GM12865 (cell line): ENCODE measurements at regions not wholly inside any gene's neighbourhood (a gene's known extent, or its start where the extent isn't known, plus 50 kb on each side); places are given as distances from the start of the nearest gene placed in this dataset.

Experiments used
- DNase-seq: peaks from one replicate; pipeline ENCODE4 v3.0.0; 2010; ENCODE audit warnings: low read depth
- H3K4me3 ChIP-seq: 2 replicates; pipeline ENCODE4 v1.5.1; 2011; ENCODE audit warnings: mild to moderate bottlenecking, low read depth, low read length, control low read depth
- CTCF ChIP-seq: IDR thresholded peaks from 2 replicates; pipeline ENCODE4 v1.5.1; 2011; ENCODE audit warnings: low read length, control low read depth, low read depth, inconsistent platforms; ENCODE audit not compliant: insufficient read depth; ENCODE audit errors: missing control alignments

DNA sequence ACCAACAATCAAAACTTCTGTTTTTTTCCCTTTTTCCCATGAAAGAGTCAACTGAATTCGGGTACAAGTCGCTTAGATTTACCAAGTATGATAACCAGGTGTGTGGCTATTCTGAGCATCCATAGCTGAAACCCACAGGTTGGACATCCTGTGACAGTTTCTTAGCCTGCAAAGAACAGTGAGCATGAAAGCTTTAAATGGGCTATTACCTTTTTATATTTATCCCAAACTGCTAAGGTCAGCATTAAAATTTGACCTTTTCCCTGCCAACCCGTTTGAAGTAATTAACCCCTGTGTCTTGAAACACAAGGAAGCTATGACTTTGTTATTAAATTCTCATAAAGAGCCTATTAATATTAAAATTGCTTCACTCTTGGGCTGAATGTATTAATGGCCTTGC, 1065.0 kb upstream of the RBFOX1 start:
- TF ChIP-seq CTCF = no peak
- no peak overlapping the region for H3K4me3 ChIP-seq
- DNase-seq = no peak

- no peak overlapping the region for H3K4me3 ChIP-seq
- DNase-seq = no peak
- no peak for TF ChIP-seq CTCF
Observed at GRCh38 chr16:6266703-6267102, 1065.9 kb upstream of the RBFOX1 start.

- no peak overlapping the region for H3K4me3 ChIP-seq
- DNase-seq = no peak
Observed at GRCh38 chr16:6265968-6266367, 1066.7 kb upstream of the RBFOX1 start.

DNA sequence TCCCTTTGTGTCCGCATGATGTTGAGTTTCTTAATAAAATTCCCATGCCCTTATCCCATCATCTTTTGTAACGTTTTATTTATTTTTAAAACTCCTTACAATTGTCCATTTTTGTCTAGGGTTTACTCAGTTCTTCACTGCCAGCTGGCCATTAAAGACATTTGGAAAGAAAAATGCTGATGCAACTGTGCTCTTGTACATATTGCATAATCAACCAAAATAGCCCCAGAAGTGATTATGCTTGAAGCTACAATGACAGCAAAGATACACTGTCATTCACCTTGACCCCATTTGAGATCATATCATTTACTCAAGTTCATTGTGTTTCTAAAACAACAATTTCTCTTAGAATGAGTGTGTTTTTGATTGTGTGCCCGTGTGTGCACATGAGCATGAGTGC, 1074.6 kb upstream of the RBFOX1 start:
- TF ChIP-seq CTCF = no peak
- H3K4me3 ChIP-seq = no peak overlapping the region
- no peak for DNase-seq

More at GRCh38 chr16:6265968-6266367, 1066.7 kb upstream of the RBFOX1 start:
- TF ChIP-seq CTCF = no peak

DNA sequence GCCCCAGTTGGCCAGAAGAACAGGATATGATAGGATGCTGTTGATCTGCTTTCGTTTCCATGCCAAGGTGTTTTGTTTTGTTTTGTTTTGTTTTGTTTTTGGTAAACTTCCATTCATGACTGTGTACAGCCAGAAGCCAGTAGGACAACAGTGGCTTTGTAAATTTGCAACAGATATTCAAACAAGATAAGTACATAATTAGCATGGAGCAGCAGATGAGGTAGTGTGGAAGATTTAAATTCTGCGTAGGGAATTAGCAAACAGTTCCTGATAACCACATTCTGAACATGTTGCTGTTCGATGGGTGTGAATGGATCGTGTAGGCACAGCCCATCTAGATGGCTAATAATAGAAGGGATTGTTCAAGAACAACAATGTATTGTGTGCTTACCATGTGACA, 1080.1 kb upstream of the RBFOX1 start:
- TF ChIP-seq CTCF = no peak
- no peak for DNase-seq

GRCh38 chr16:6250511-6250910, 1082.1 kb upstream of the RBFOX1 start:
- no peak for DNase-seq
- H3K4me3 ChIP-seq = no peak overlapping the region

More for the DNA sequence above, 1080.1 kb upstream of the RBFOX1 start:
- H3K4me3 ChIP-seq = no peak overlapping the region

More at GRCh38 chr16:6250511-6250910, 1082.1 kb upstream of the RBFOX1 start:
- no peak for TF ChIP-seq CTCF
